ENCODE measurements at regions not wholly inside any gene's neighbourhood (a gene's known extent, or its start where the extent isn't known, plus 50 kb on each side); places are given as distances from the start of the nearest gene placed in this dataset.
A peak's percentile ranks its signal among the peaks of the same experiment; 100 is the strongest.

DNA sequence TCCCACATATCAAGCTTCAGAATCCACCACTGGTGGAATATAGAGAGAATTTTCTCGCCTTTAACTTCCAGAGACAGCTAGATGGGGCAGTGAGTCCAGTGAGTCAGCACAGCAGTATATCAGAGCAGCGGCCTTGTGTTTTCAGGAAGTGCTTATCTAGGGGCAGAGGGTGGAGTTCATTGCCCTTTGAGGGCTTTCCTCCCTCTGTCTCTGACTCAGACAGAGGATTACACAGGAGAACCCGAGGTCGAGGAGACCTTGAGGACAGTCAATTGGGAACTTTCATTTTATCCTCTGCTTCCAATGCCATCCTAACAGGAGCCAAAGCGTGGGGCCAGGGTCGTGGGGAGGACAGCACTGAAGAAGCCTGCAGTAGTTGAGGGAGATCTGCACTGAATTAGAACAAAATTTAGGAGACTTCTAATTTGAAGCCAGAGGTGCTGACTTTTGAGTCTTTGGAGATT is 109.6 kb upstream of the UMPS start:
- Histone ChIP-seq H3K27me3 (ENCODE audit: insufficient read depth, insufficient read length) (no peaks in the 10 kb centered on the region), H3K9ac (ENCODE audit: insufficient read length, low read depth) (no peak overlapping the region), H3K4me1 (ENCODE audit: insufficient read depth, insufficient read length) (no peaks in the 10 kb centered on the region), H3K4me3 (ENCODE audit: insufficient read length, low read depth) (no peak overlapping the region), H3K36me3 (ENCODE audit: insufficient read depth, insufficient read length, low read length) (no peaks in the 10 kb centered on the region), H3K9me3 (ENCODE audit: insufficient read depth, low read length) (no peaks in the 10 kb centered on the region)
- DNase-seq (ENCODE audit: low read depth, low spot score): peak; percentile 18
- TF ChIP-seq ZNF274 (IDR thresholded peaks at IDR 0.05; ENCODE audit: low read depth, low read length): no peak
- TF ChIP-seq YY1 (IDR thresholded peaks at IDR 0.05; ENCODE audit: insufficient read depth, insufficient read length): no peak
- no peak for TF ChIP-seq SUZ12 (IDR thresholded peaks at IDR 0.05; ENCODE audit: extremely low read depth, insufficient read depth, insufficient read length)

DNA sequence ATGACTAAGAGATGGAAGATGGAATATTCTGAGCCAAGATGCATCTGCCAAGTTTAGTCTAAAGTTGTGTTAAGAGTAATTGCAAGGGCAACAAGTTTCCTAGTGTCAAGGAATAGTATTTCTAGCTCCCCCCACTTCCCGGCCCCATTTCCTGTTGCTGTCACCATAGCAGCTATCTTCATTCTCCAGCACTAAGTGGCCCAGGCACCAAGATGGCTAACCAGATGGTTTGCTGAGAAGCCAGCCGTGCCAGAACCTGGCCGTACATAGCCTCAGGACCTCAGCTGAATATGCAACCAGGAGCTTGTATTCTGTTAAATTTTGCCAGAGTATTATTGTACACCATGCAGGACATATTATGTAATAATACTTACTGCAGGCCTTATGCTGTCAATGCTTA is 108.8 kb upstream of the UMPS start:
- no peaks in the 10 kb centered on the region for H3K4me1 ChIP-seq (ENCODE audit: insufficient read depth, insufficient read length)
- no peaks in the 10 kb centered on the region for H3K36me3 ChIP-seq (ENCODE audit: insufficient read depth, insufficient read length, low read length)
- H3K9ac ChIP-seq (ENCODE audit: insufficient read length, low read depth): no peak overlapping the region

DNA sequence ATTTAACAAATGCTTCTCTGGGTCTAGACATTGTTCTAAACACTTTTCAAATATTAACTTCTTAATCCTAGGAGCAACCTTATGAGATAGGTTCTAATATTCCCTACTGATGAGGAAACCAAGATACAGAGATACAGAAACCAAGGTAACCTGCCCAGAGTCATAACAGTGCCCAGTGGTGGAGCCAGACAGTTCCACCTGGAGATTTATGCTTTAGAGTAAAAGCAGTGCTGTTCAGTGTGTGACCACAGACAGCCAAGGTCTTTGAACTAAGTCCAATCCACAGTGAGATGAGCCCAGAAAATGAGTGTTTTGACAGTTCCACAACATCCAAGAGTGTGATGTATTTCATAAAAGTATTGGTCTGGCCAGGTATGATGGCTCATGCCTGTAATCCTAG is 105.2 kb upstream of the UMPS start:
- TF ChIP-seq SUZ12 (IDR thresholded peaks at IDR 0.05; ENCODE audit: extremely low read depth, insufficient read depth, insufficient read length) (no peak), ZNF274 (IDR thresholded peaks at IDR 0.05; ENCODE audit: low read depth, low read length) (no peak), YY1 (IDR thresholded peaks at IDR 0.05; ENCODE audit: insufficient read depth, insufficient read length) (no peak)
- H3K9ac ChIP-seq (ENCODE audit: insufficient read length, low read depth): no peak overlapping the region
- H3K4me1 ChIP-seq (ENCODE audit: insufficient read depth, insufficient read length): no peaks in the 10 kb centered on the region
- no peak for DNase-seq (ENCODE audit: low read depth, low spot score)
- no peaks in the 10 kb centered on the region for H3K27me3 ChIP-seq (ENCODE audit: insufficient read depth, insufficient read length)
- H3K9me3 ChIP-seq (ENCODE audit: insufficient read depth, low read length): no peaks in the 10 kb centered on the region
- no peak overlapping the region for H3K4me3 ChIP-seq (ENCODE audit: insufficient read length, low read depth)
- H3K36me3 ChIP-seq (ENCODE audit: insufficient read depth, insufficient read length, low read length): no peaks in the 10 kb centered on the region

More for the DNA sequence above, 108.8 kb upstream of the UMPS start:
- H3K9me3 ChIP-seq (ENCODE audit: insufficient read depth, low read length): no peaks in the 10 kb centered on the region
- DNase-seq (ENCODE audit: low read depth, low spot score): no peak
- TF ChIP-seq SUZ12 (IDR thresholded peaks at IDR 0.05; ENCODE audit: extremely low read depth, insufficient read depth, insufficient read length) (no peak), YY1 (IDR thresholded peaks at IDR 0.05; ENCODE audit: insufficient read depth, insufficient read length) (no peak), ZNF274 (IDR thresholded peaks at IDR 0.05; ENCODE audit: low read depth, low read length) (no peak)
- no peaks in the 10 kb centered on the region for H3K27me3 ChIP-seq (ENCODE audit: insufficient read depth, insufficient read length)
- no peak overlapping the region for H3K4me3 ChIP-seq (ENCODE audit: insufficient read length, low read depth)

DNA sequence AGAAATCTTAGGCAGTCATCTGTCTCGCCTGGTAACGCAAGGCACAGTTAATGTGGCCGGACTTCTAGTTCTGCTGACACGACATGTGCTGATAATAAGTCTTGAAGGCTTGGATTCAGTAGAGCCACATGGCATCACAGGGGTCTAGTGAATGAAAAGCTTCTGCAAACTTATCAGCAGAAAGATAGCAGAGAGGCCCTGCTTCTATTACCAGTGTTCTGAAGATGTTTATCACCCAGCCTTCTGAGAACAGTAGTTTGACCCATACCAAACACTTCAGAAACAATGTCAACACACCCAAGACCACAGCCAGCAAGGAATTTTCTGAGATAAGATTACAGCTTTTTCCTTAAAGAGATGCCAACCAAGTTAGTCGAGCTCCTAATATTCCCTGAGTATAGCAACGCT is 102.7 kb upstream of the UMPS start:
- Histone ChIP-seq H3K9me3 (ENCODE audit: insufficient read depth, low read length) (no peaks in the 10 kb centered on the region), H3K9ac (ENCODE audit: insufficient read length, low read depth) (no peak overlapping the region), H3K4me1 (ENCODE audit: insufficient read depth, insufficient read length) (no peaks in the 10 kb centered on the region), H3K36me3 (ENCODE audit: insufficient read depth, insufficient read length, low read length) (no peaks in the 10 kb centered on the region), H3K4me3 (ENCODE audit: insufficient read length, low read depth) (no peak overlapping the region), H3K27me3 (ENCODE audit: insufficient read depth, insufficient read length) (no peaks in the 10 kb centered on the region)
- TF ChIP-seq ZNF274 (IDR thresholded peaks at IDR 0.05; ENCODE audit: low read depth, low read length) (no peak), YY1 (IDR thresholded peaks at IDR 0.05; ENCODE audit: insufficient read depth, insufficient read length) (no peak), SUZ12 (IDR thresholded peaks at IDR 0.05; ENCODE audit: extremely low read depth, insufficient read depth, insufficient read length) (no peak)
- DNase-seq (ENCODE audit: low read depth, low spot score): no peak

DNA sequence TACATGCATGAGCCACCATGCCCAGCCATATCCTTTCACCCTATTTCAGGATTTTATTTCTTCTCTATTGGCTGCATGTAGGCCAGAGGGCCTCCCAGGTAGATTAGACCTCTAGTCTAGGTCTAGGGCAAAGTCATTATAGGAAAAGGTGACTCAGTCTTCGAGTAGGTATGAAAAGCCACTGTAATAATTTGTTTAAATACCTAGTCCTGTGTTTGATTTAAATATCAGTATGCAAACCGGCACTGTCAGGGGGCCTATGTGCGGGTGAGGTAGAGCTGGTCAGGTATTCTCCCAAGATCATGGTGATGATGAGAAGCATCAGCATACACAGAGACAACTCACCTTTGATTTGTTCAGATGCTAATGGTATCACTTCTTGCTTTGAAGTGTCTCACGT is 101.4 kb upstream of the UMPS start:
- no peaks in the 10 kb centered on the region for H3K36me3 ChIP-seq (ENCODE audit: insufficient read depth, insufficient read length, low read length)
- no peak for TF ChIP-seq ZNF274 (IDR thresholded peaks at IDR 0.05; ENCODE audit: low read depth, low read length)
- no peak for TF ChIP-seq SUZ12 (IDR thresholded peaks at IDR 0.05; ENCODE audit: extremely low read depth, insufficient read depth, insufficient read length)
- no peak for TF ChIP-seq YY1 (IDR thresholded peaks at IDR 0.05; ENCODE audit: insufficient read depth, insufficient read length)
- H3K4me1 ChIP-seq (ENCODE audit: insufficient read depth, insufficient read length): no peaks in the 10 kb centered on the region
- H3K9me3 ChIP-seq (ENCODE audit: insufficient read depth, low read length): no peaks in the 10 kb centered on the region
- H3K9ac ChIP-seq (ENCODE audit: insufficient read length, low read depth): no peak overlapping the region
- H3K27me3 ChIP-seq (ENCODE audit: insufficient read depth, insufficient read length): no peaks in the 10 kb centered on the region
- no peak overlapping the region for H3K4me3 ChIP-seq (ENCODE audit: insufficient read length, low read depth)
- DNase-seq (ENCODE audit: low read depth, low spot score): no peak

DNA sequence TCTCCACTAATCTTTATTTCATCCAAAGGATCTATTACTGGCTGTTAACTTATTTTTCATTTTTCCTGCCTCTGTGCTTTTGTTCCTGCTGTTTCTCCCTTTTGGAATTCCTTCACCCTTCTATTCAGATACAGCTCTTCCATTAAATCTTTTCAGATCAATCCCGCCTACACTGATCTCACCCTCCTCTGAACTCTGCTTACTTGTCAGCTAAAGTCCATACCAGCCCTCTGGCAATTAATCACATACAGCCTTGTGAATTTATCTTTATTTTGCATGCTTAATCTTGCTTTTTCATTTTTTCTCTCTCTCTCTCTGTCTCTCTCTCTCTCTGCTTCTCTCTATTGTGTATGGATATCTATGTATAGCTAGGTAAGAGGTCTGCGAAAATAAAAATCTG is 100.8 kb upstream of the UMPS start:
- no peaks in the 10 kb centered on the region for H3K27me3 ChIP-seq (ENCODE audit: insufficient read depth, insufficient read length)
- no peak for TF ChIP-seq ZNF274 (IDR thresholded peaks at IDR 0.05; ENCODE audit: low read depth, low read length)
- no peak for TF ChIP-seq YY1 (IDR thresholded peaks at IDR 0.05; ENCODE audit: insufficient read depth, insufficient read length)
- no peak for TF ChIP-seq SUZ12 (IDR thresholded peaks at IDR 0.05; ENCODE audit: extremely low read depth, insufficient read depth, insufficient read length)
- H3K4me3 ChIP-seq (ENCODE audit: insufficient read length, low read depth): no peak overlapping the region
- peaks cover 3% of the 10 kb centered on the region for H3K36me3 ChIP-seq (ENCODE audit: insufficient read depth, insufficient read length, low read length)
- no peaks in the 10 kb centered on the region for H3K9me3 ChIP-seq (ENCODE audit: insufficient read depth, low read length)
- H3K9ac ChIP-seq (ENCODE audit: insufficient read length, low read depth): no peak overlapping the region
- DNase-seq (ENCODE audit: low read depth, low spot score): no peak
- peaks cover 3% of the 10 kb centered on the region for H3K4me1 ChIP-seq (ENCODE audit: insufficient read depth, insufficient read length)

DNA sequence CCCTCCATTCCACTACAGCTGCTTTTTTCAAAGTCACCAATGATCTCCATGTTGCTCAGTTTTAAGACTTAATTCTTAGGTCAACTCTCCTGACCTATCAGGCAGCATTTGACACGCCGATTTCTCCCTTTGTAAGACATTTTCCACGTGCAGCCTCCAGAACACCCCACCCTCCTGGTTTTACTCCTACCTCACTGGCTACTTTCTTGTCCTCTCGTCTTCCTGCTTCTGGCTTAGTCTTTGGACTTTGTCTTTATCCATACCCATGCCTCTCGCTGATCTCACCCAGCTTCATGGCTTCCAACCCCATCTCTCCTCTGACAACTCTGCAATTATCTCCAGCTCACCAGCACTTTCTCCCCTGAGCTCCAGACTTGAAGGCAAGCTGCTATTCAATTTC is 99.3 kb upstream of the UMPS start:
- no peaks in the 10 kb centered on the region for H3K9me3 ChIP-seq (ENCODE audit: insufficient read depth, low read length)
- TF ChIP-seq SUZ12 (IDR thresholded peaks at IDR 0.05; ENCODE audit: extremely low read depth, insufficient read depth, insufficient read length) (no peak), YY1 (IDR thresholded peaks at IDR 0.05; ENCODE audit: insufficient read depth, insufficient read length) (no peak), ZNF274 (IDR thresholded peaks at IDR 0.05; ENCODE audit: low read depth, low read length) (no peak)
- no peak overlapping the region for H3K9ac ChIP-seq (ENCODE audit: insufficient read length, low read depth)
- peaks cover 3% of the 10 kb centered on the region for H3K36me3 ChIP-seq (ENCODE audit: insufficient read depth, insufficient read length, low read length)
- H3K27me3 ChIP-seq (ENCODE audit: insufficient read depth, insufficient read length): no peaks in the 10 kb centered on the region
- no peak overlapping the region for H3K4me3 ChIP-seq (ENCODE audit: insufficient read length, low read depth)
- DNase-seq (ENCODE audit: low read depth, low spot score): no peak
- H3K4me1 ChIP-seq (ENCODE audit: insufficient read depth, insufficient read length): peaks cover 3% of the 10 kb centered on the region
